Psoas muscle (tissue), 7 donors: ENCODE measurements at regions not wholly inside any gene's neighbourhood (a gene's known extent, or its start where the extent isn't known, plus 50 kb on each side); places are given as distances from the start of the nearest gene placed in this dataset.
"Not testable (repeated sequence)": the region's sequence is repeated elsewhere in the genome, so short reads cannot be mapped to it uniquely, and the experiment has no call there.

Source experiments
- ATAC-seq, 4 donors: fragments of 200-7000 bp; cut with Tn5 transposase; one replicate each; pipeline ENCODE4 v1.9.1; 2020; ENCODE audit warnings: moderate library complexity in 3 of 4, mild to moderate bottlenecking in 2 of 4
- DNase-seq, 2 donors: peaks; one replicate each; pipeline ENCODE4 v3.0.0-alpha.2; 2020
- H3K27ac ChIP-seq: fragments of 200-600 bp; one replicate; pipeline ENCODE4 v1.8.0; 2022
- H3K27me3 ChIP-seq, 3 donors: fragments of 200-600 bp in 1 of 3; one replicate each; pipeline versions ENCODE4 v1.6.1 to v1.8.0; 2013 to 2022; ENCODE audit warnings: low read length in 2 of 3, mild to moderate bottlenecking in 2 of 3, moderate library complexity in 1 of 3; ENCODE audit not compliant: insufficient read depth in 3 of 3
- H3K36me3 ChIP-seq, 2 donors: fragments of 200-600 bp in 1 of 2; one replicate each; pipeline versions ENCODE4 v1.6.1 to v1.8.0; 2013 to 2022; ENCODE audit warnings: low read depth in 1 of 2, mild to moderate bottlenecking in 1 of 2, moderate library complexity in 1 of 2; ENCODE audit not compliant: insufficient read depth in 1 of 2
- H3K4me1 ChIP-seq: fragments of 200-600 bp; one replicate; pipeline ENCODE4 v1.8.0; 2022
- H3K4me3 ChIP-seq: fragments of 200-600 bp; one replicate; pipeline ENCODE4 v1.8.0; 2022; ENCODE audit warnings: mild to moderate bottlenecking
- H3K9me3 ChIP-seq: fragments of 200-600 bp; one replicate; pipeline ENCODE4 v1.8.0; 2022
- WGBS, 3 donors: extraction: QIAGEN DNeasy Blood & Tissue Kit; methylation state at CpG; one replicate each; pipeline versions ENCODE4 v1.1.6 to v1.1.7; 2013; 5-methylcytosine and 5-hydroxymethylcytosine counted together
- intact Hi-C, 2 donors: fragments of 100-400 bp; cut with DNase I; formaldehyde crosslinking; loops; one replicate each; pipeline versions ENCODE4 v1.11.0 to v1.14.2; 2022
- TF ChIP-seq, protein P1 (sequence below): fragments of 200-600 bp; IDR thresholded peaks from one replicate; pipeline ENCODE4 v1.8.0; 2022; ENCODE audit warnings: antibody characterized with exemption
- donor health status: healthy with polysubstance abuse.
- donor health status: DM: no; HTN: no; CAD: no; lungs with moderate emphysema.
- donor health status: Bipolar disorder and iron deficiency.
- donor health status: healthy.
- donor health status: DM: yes; HTN: yes; CAD: no.
- donor health status: DM: no; HTN: no; CAD: no.
- donor health status: DM: yes; HTN: yes; CAD: no.

- H3K4me1 ChIP-seq: peaks cover 30% of the 10 kb centered on the region
- ATAC-seq: peak in 2 of 4 donors; percentile 55 to 62
- intact Hi-C loops: no loop called here
- WGBS, 3 donors: 60 to 75% (median 64%) methylated on average over 4 of the region's 4 CpGs
- TF ChIP-seq, protein P1, sequence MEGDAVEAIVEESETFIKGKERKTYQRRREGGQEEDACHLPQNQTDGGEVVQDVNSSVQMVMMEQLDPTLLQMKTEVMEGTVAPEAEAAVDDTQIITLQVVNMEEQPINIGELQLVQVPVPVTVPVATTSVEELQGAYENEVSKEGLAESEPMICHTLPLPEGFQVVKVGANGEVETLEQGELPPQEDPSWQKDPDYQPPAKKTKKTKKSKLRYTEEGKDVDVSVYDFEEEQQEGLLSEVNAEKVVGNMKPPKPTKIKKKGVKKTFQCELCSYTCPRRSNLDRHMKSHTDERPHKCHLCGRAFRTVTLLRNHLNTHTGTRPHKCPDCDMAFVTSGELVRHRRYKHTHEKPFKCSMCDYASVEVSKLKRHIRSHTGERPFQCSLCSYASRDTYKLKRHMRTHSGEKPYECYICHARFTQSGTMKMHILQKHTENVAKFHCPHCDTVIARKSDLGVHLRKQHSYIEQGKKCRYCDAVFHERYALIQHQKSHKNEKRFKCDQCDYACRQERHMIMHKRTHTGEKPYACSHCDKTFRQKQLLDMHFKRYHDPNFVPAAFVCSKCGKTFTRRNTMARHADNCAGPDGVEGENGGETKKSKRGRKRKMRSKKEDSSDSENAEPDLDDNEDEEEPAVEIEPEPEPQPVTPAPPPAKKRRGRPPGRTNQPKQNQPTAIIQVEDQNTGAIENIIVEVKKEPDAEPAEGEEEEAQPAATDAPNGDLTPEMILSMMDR: no peak
- no peak overlapping the region for H3K4me3 ChIP-seq
- H3K27ac ChIP-seq: no peak overlapping the region
- H3K9me3 ChIP-seq: no peaks in the 10 kb centered on the region
- H3K36me3 ChIP-seq: peaks cover 0 to 4% of the 10 kb centered on the region in 2 donors
- no peak for DNase-seq
- no peaks in the 10 kb centered on the region for H3K27me3 ChIP-seq
Measured at GRCh38 chr4:151583157-151583914, 174.4 kb downstream of the FHIP1A start.

DNA sequence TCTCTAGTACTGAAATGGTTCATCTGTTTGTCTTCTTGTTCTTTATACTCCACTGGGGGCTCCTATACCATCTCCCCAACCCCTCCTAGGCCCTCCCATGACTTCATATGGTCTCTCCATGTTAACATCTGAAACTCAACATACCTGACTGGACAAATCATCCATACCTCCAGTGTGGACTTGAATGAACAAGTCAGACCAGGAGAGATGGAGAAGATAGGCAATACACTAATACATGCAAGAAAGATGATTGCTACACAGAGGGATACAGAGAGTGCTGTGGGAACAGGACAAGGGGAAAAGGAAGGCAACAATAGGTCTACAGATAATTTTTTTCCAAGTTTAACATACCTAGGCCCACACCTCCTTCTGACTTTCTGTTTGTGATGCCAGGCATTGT is 175.1 kb downstream of the FHIP1A start:
- Histone ChIP-seq H3K36me3 (peaks cover 0 to 12% of the 10 kb centered on the region in 2 donors), H3K4me3 (no peak overlapping the region), H3K9me3 (no peaks in the 10 kb centered on the region), H3K27me3 (no peaks in the 10 kb centered on the region), H3K4me1 (peaks cover 30% of the 10 kb centered on the region), H3K27ac (no peak overlapping the region)
- intact Hi-C loops: no loop called here
- ATAC-seq: no peak
- TF ChIP-seq, protein P1: no peak
- no peak for DNase-seq

GRCh38 chr4:151595629-151596028 is 165.2 kb downstream of the GATB start:
- H3K27me3 ChIP-seq, H3K27ac ChIP-seq, H3K4me3 ChIP-seq, DNase-seq, H3K9me3 ChIP-seq, H3K36me3 ChIP-seq, H3K4me1 ChIP-seq, ATAC-seq, intact Hi-C loops: not testable (repeated sequence)
- whole genome bisulfite sequencing, 3 donors: 95 to 100% (median 98%) methylated on average over 1 of the region's 1 CpG

GRCh38 chr4:151597691-151598090 is 163.1 kb downstream of the GATB start:
- H3K4me3 ChIP-seq, DNase-seq, H3K9me3 ChIP-seq, H3K4me1 ChIP-seq, H3K36me3 ChIP-seq, intact Hi-C loops, H3K27me3 ChIP-seq, H3K27ac ChIP-seq, ATAC-seq: not testable (repeated sequence)
- WGBS, 3 donors: 74 to 78% (median 75%) methylated on average over 8 of the region's 8 CpGs

DNA sequence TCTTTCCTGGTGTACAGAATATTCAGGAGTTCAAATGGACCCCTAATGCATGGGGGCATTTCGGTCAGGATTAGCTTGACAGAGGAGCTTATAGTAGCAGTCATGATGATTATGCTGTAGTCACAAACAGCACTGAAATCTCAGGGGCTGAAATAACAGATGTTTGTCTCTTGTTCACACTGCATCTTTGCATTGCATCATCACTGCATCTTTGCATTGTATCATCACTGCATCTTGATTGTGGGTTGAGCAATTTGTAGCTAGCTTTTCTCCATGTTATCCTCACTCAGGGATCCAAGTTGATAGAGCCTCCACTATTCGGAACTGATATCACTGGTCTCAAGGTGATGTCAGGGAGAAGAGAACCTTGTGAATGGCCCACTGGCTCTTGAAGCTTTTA is 160.9 kb downstream of the GATB start:
- no peak overlapping the region for H3K27ac ChIP-seq
- WGBS, 3 donors: 93 to 96% (median 95%) methylated on average over 2 of the region's 2 CpGs
- H3K4me3 ChIP-seq: no peak overlapping the region
- peaks cover 0 to 6% of the 10 kb centered on the region in 2 donors for H3K36me3 ChIP-seq
- intact Hi-C loops: loop anchor here in 1 of 2 donors (10.0 kb wide), 1 partner anchor 195 kb away; the partner anchor contains the start of gene FHIP1A
- no peak for ATAC-seq
- no peaks in the 10 kb centered on the region for H3K27me3 ChIP-seq
- no peak for DNase-seq
- no peaks in the 10 kb centered on the region for H3K4me1 ChIP-seq
- no peaks in the 10 kb centered on the region for H3K9me3 ChIP-seq
- TF ChIP-seq, protein P1: no peak
